Esophagus muscularis mucosa (tissue), 2 donors: ENCODE measurements at regions not wholly inside any gene's neighbourhood (a gene's known extent, or its start where the extent isn't known, plus 50 kb on each side); places are given as distances from the start of the nearest gene placed in this dataset.

Experiments
- EP300 ChIP-seq: sonication (generic); formaldehyde crosslinking; IDR thresholded peaks from one replicate; pipeline ENCODE4 v1.6.1; 2017; ENCODE audit warnings: antibody characterized with exemption
- POLR2A ChIP-seq: fragments of 450-650 bp; IDR thresholded peaks from one replicate; pipeline ENCODE4 v1.6.1; 2017; ENCODE audit warnings: antibody characterized with exemption, moderate library complexity, mild to moderate bottlenecking, low read depth

GRCh38 chr15:96097661-96098060 lies 232.8 kb upstream of the NR2F2 start:
- TF ChIP-seq EP300 (no peak), POLR2A (no peak)
